Thyroid gland (tissue), 4 donors: ENCODE measurements at regions not wholly inside any gene's neighbourhood (a gene's known extent, or its start where the extent isn't known, plus 50 kb on each side); places are given as distances from the start of the nearest gene placed in this dataset.

ENCODE experiments used
- CTCF ChIP-seq, 6 experiments: fragments of 200-600 bp in 3 of 6; fragments of 450-650 bp in 3 of 6; sonication (generic) in 3 of 6; IDR thresholded peaks; one replicate each; pipeline ENCODE4 v1.5.1; 2016 to 2019; ENCODE audit warnings: antibody characterized with exemption in 6 of 6, mild to moderate bottlenecking in 2 of 6, inconsistent platforms in 1 of 6, moderate library complexity in 1 of 6
- POLR2A ChIP-seq, 2 donors: fragments of 450-650 bp; IDR thresholded peaks; one replicate each; pipeline ENCODE4 v1.6.1; 2017; ENCODE audit warnings: antibody characterized with exemption in 2 of 2, mild to moderate bottlenecking in 2 of 2, moderate library complexity in 1 of 2

- TF ChIP-seq CTCF (IDR thresholded peaks at IDR 0.05) (no peak), POLR2A (IDR thresholded peaks at IDR 0.05) (no peak)
Observed at GRCh38 chr10:123613346-123613850, 52.8 kb upstream of the GPR26 start.
